ENCODE measurements at regions not wholly inside any gene's neighbourhood (a gene's known extent, or its start where the extent isn't known, plus 50 kb on each side); places are given as distances from the start of the nearest gene placed in this dataset.

DNA sequence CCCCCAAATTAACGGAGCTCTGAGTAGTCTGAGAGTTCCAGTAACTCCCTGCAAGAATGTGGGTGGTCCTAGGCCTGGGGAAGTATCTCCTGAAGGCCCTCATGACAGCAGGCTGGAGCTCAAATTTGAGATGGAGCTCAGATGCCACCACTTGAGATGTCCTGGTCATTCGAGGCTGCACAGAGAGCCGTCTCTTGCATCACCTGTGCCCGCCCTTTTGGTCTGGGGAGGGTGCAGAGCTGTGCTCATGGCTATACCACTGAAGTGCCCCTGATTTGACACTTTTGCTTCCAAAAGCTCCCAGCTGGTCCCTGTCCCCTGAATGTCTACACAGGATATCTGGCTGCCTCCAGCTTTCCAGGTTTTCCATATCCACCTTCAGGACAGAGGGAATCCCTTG is 214.0 kb upstream of the B3GAT1 start:
- DNase-seq (ENCODE audit: low read depth in 2 of 2): no peak

DNA sequence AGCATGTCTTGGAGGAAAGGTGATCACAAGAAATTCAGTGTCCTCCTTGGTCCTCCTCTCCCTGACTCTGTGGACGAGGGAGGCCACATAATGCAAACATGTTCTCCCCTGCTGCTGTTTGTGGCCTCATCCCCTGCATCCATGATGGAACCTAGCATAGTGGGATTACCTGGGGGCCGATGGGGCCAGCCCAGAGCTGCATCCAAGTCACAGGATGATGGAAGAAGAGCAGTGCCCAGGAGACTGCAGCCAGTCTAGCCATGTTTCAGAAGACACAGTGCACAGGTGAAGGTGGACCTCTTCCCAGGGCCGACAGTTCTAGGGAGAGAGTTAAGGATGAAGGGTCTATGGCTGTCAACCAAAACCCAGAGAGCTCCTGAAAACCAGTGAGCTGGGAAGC is 213.6 kb upstream of the B3GAT1 start:
- DNase-seq (ENCODE audit: low read depth in 2 of 2): no peak

DNA sequence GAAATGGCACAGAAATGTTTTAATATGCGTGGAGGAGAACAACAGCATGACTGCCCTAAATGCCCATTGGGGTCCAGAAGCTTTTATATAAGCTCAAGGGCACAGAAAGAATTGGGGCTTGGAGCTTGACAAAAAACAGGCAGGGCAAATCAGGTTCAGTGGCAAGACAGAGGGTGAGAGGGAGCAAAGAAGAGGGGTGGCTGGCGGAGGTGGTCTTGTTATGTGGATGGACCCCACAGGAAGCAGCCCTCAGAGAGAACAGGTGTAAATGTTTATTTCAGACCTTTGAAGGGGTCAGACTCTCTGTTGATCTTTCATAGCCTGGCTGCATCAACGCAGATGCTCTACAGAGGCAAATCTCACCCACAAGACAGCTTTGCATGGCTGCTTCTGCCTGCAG is 213.1 kb upstream of the B3GAT1 start:
- no peak for DNase-seq (ENCODE audit: low read depth in 2 of 2)

DNA sequence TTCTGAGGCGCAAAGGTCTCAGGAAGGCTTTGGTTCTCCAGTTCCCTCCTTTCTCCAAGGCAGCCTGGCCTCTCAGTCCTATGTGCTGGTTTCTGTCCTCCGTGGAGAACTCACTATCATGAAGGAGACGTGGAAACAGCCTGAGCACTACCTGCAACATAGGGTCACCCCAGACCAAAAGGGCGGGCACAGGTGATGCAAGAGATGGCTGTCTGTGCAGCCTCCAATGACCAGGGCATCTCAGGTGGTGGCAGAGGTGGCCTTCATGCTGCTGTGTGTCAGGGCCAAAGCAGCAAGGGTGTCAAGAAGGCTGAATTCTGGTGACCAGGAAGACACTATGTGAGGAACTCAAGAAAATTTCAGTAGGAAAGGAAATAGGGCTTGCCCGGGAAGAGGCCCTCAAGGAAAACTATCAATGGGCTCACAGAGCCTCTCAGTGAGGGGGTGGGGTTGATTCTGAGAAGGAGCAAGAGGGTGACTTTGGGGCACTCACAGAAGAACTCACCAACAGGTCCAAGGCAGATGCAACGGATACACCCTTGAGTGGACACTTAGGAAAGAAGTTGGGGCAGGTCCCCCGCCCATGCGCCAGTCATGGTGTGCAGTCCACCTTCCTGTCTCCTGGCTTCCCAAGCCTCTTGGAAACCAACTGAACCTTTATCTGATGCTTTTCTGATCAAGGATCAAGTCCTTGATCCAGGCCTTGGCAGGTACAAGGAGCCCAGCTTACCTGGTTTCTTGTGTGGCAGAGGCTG is 212.3 kb upstream of the B3GAT1 start:
- no peak for DNase-seq (ENCODE audit: low read depth in 2 of 2)

DNA sequence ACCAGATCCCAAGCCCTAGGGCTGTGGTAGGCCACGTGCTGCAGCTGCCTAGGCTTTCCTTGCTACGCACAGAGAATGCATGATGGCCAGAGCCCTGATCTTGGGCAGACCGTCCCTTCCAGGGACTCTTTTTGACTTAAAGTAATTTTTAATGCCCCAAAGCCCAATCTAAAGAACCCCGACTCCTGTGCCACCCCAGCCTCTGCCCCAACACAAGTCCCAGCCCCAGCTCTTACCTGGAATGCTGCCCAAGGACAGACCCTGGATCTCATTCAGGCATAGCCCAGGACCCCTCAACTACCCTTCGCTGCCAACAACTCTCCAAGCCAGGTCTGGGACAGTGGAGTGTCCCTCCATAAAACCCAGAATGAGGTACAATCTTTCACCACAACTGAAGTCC is 211.7 kb upstream of the B3GAT1 start:
- DNase-seq (ENCODE audit: low read depth in 2 of 2): no peak

DNA sequence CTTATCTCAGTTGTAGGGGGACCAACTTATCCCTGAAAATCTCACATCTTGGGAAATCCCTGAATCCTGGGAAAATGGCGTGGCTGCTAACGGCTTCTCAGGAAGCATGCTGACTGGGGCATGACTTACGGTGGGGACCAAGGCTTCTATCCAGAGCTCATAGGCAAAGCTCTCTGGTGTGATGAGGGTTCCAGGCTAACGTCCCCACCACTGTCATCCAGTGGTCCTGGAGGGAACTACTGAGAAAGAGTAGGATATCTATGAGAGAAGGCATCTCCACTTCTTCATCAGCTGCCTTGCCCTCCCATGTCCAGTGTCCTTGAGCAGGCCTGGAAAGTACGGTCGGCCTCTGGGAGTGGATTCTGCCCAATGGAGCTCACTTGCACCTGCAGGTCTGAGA is 210.4 kb upstream of the B3GAT1 start:
- DNase-seq (ENCODE audit: low read depth in 2 of 2): no peak

DNA sequence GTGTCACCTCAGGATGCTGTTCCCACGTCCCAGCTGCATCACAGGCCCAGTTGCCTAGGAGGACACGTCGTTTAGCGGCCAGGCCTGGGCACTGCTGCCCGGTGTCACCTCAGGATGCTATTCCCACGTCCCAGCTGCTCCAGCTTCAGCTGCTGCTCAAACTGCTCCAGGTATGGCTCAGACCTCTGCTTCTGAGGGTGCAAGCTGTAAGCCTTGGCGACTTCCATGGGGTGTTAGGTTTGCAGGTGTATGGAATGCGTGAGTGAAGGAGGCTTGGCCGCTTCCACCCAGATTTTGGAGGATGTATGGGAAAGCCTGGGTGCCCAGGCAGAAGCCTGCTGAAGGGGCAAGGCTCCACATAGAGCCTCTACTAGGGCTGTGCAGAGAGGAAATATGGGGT is 205.3 kb upstream of the B3GAT1 start:
- no peak for DNase-seq (ENCODE audit: low read depth in 2 of 2)

DNA sequence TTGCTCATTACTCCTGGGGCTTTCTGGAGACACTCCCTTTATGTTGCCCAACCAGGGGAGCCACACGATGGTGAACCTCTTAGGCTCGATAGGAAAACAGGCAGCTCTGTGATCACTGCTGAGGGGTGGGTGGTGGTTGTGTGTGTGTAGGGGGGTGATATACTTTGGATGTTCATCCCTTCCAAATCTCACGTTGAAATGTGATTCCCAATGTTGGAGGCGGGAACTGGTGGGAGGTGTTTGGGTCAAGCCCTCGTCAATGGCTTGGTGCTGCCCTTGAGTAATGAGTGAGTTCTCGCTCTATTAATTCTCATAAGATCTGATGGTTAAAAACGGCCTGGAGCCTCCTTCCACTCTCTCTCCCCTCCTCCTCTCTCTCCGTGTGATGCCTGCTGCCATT is 204.0 kb upstream of the B3GAT1 start:
- DNase-seq (ENCODE audit: low read depth in 2 of 2): no peak

DNA sequence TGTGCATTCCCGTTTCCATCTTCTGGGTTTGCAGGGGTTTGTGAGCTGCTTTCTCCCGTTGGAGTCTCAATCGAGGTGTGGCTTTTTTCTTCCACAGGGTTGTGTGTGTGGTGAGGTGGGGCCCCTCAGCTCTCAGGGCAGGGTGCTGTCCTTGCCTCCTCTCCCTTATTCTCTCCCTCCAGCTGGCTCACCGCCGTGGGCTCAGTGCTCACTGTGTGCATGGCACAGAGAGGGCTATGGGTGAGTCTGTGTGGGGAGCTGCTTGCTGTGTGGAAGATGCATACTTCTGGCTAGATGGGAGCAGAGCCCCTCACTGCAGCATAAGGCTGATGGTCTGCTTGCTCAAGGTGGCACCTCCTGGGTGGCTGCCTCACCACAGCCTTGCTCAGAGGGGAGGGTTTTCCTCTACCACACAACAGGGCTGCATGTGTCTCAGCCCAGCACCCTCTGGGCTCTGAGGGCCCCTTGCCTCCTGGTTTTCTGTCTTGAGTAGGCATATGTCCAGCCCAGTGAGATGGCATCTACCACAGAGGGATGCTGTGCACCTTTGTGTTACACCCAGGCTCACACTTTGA is 203.1 kb upstream of the B3GAT1 start:
- DNase-seq (ENCODE audit: low read depth in 2 of 2): no peak

DNA sequence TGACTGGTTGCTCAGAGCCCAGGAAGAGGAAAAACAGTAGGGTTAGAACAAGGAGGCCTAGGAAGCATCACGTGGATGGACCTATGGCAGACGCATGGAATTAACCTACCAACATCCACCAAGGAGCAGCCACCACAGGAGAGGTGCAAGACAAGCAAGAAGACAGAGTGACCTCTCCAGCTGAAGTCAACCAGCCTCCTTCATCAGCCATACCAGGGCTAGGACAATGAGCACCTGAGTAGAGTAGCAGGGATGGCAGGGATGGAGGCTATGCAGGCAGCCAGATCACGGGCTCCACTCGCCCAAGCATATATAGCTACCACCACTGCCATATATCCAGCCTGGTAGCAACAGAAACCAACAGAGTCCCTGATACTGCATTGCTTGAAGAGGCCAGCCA is 202.1 kb upstream of the B3GAT1 start:
- DNase-seq (ENCODE audit: low read depth in 2 of 2): no peak

DNA sequence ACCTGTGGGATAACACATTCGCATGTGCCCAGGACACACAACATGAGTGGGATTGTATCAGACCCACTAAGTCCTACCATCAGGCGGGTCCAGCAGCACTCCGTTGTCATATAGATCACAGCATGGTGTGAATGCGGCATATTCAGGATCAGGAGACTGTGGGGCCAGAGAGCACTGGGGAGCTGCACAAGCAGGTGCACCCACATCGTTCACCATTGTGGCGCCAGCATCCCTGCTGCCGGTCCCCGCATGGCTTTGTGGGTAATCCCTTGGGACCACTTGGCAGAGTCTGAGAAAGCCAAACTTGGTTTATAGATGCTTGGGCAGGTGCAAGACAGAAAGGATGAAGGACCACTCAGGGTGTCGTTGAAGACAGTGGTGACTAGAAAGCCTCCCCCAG is 201.6 kb upstream of the B3GAT1 start:
- no peak for DNase-seq (ENCODE audit: low read depth in 2 of 2)

DNA sequence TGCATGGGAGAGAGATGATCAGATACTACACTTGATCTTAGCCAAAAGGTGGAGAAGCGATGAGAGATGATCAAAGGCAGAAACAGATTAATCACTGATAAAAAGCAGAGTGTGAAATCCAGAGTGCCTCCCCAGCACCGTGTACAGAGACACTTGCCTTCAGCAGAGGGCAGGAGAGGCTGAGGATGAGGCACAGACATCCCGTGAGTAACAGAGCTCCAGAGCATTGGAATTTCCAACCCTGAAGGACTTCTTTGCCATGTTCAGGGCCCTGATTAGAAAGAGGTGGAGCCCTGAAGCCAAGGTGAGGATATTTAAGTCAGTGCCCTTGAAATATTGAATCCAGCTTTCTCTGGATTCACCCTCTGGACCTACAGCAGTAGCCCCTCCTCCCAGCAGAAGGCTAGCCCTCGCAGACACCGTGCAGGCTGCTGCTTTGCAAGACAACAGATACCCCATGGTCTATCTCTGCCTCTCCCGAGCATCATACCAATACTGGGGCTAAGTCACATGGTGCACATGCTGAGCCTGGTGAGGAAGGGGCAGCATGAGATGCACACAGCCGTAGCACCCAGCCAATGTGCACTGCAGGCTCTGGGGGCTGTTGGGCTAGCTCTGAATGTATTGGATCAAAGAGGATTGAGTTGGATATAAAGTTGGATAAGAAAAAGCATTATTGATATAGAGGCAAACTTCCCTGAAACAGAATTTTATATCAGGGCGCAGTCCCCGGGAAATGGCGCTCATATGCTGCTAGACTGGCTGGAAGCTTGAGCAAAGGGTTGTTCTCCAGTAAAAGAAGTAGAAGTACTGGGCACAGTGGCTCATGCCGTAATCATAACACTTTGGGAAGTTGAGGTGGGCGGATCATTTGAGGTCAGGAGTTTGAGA is 200.3 kb upstream of the B3GAT1 start:
- no peak for DNase-seq (ENCODE audit: low read depth in 2 of 2)

DNA sequence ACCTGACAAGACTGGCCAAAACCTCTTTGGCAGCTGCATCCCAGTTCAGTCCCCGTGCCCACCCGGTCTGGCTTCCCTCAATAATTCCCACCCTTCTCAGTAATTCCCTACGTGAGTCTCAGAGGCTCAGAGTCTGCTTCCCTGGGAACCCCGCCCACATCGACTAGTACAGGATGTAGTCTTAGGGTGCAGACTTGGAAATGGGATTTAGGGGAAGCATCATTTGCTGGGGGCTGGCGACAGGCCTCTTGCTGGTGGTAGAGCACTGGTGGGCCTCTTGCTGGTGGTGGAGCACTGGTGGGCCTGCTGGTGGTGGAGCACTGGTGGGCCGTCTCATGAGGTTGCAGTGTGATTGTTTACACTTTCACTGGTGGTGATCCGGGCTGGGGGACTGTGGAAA is 199.5 kb upstream of the B3GAT1 start:
- DNase-seq (ENCODE audit: low read depth in 2 of 2): no peak

DNA sequence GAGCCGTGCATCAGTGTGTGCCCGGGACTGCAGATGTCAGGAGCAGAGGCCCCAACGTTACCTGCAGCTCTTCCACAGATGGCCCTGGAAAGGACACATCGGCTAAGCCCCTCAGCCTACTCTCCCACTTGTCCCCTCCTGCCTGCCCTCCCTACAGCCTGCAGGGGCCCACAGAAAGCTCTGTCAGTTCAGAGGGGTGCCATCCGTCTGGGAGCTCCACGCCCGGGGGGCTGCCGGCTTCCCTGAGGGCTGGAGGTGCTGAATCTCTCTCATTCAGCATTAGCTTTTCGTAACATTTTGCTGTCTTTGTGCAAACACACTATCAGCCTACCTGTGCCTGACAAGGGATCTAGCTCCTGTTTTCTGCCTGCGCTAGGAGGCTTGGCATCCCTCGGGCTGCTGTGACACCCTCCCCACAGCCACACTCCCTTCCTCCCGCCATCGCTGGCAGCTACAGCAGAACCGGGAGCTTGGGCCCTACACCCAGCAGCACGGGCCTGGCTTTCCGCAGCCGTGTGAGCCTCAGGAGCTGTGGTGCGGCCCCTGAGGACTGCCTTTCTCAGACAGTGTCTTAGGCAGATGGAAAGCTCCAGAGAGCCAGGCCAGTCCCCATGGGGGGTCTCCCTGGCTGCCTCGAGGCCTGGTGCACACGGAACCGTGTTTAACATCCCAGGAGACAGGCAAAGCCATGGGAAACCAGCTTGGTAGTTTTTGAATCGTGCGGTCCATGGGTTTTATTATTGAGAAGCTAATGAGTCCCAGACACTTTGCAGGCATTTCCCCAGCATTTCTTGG is 198.3 kb upstream of the B3GAT1 start:
- DNase-seq (ENCODE audit: low read depth in 2 of 2): no peak

DNA sequence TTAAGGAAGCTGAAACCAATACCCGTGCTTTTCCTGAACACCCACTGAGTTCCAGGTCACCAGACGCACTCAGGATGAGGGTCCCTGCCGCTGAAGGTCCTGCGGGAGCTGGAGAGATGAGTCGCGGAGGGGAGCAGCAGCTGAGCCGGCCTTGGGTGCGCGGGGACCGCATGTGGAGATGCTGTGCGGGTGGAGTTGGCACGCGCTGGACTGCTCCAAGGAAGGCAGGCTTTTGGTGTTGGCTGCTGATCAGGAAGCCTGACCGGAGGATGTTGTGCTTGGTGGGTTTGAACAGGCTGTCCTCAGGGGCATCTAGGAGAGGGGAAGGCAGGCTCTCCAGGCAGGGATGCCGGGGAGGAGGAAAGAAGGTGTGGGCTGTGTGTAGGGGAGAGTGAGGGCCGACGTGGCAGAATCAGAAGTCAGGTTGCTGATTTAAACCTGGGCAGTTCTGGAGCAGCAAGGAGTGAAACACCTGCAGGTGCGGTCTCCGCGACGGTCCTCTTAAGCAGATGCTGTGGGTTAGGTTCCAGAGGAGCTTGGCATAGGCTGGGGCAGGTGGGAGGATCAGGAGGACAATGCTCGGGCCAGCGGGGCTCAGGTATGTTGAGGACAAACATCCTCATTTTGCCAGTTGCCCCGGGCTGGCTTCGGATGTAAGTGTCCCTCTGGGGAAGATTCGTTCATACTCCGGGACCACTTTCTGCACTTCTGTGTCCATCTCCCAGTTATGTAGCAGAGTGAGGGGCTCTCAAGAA is 197.5 kb upstream of the B3GAT1 start:
- no peak for DNase-seq (ENCODE audit: low read depth in 2 of 2)

DNA sequence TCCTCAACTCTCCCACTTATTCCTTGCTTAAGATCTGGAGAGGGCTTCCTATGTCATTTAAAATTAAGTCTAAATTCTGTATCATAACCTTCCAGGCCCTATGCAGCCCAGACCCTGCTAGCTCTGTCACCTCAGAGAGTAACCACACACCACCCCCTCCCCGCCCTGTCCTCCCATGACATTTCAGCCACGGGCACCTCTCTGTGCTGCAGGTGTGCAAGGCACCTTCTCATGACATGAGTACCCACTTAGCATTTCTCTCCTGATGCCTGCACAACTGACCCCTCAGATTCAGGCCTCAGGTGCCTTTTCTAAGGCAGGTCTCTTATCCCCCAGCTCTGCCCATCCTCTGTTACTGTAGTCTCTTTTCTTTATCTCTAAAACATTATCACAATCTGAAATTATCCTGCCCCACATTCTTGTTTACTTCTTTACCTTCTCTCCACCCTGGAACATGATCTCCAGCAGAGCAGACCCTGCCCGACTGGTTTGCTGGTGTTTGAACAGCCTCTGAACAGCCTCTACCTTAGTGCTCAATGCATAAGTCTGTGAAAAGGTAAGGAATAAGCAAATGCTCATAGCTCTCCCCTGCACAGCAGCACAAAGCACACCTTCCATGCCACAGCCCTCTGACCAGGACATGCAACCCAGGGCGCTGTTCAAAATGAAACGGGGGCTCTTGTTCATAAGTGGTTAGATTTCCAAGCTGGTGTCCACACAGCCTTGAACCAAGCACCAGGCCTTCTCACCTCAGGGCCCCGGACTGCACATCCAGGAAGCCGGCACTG is 196.1 kb upstream of the B3GAT1 start:
- DNase-seq (ENCODE audit: low read depth in 2 of 2): no peak

DNA sequence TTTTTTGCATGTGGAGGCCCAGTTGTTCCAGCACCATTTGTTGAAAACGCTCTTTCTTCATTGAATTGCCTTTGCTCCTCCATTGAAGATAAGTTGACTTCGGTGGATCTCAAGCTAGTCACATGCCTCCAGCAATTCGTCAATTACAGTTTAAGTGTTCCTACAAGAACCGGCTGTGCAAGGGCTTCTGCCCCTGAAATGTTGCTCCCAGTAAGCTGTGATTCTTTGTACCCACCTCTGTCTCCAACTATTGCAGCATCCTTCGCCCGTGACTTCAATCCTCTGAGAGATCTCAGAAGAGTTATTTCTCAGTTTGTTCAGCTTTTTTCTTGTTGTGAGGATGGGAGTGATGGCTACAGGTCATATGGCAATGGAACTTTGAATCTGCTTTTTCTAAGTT is 194.2 kb upstream of the B3GAT1 start:
- DNase-seq (ENCODE audit: low read depth in 2 of 2): no peak

DNA sequence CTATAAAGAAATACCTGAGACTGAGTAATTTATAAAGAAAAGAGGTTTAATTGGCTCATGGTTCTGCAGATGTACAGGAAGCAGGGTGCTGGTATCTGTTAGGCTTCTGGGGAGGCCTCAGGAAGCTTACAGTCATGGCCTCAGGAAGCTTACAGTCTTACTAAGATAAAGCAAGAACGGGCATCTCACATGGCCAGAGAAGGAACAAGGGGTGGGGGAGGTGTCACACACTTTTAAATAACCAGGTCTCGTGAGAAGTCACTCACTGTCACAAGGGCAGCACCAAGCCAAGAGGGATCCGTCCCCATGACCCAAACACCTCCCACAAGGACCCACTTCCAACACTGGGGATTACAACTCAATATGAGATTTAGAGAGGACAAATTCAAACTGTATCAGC is 192.8 kb upstream of the B3GAT1 start:
- DNase-seq (ENCODE audit: low read depth in 2 of 2): no peak

DNA sequence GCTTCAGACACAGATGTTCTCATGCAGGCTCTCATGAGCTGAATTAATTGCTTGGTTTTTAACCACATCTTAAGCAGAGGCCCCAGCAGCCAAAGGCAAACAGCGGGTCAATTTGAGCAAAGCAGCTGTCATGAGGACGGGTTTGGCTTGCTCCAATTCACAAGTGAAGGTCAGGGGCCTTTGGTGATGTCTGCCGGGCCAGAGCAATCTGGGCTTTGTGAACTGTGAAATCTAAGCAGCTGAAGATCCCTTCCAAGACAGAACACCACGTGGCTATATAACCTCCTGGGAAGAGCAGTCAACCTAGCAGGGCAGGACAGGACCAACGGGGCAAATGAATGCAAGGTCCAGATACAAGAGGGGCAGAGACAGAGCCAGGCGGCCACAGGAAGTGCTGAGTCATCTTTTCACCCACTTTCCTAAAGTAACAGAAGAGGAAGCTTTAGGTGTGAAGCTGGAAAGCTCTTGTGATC is 187.3 kb upstream of the B3GAT1 start:
- no peak for DNase-seq (ENCODE audit: low read depth in 2 of 2)

DNA sequence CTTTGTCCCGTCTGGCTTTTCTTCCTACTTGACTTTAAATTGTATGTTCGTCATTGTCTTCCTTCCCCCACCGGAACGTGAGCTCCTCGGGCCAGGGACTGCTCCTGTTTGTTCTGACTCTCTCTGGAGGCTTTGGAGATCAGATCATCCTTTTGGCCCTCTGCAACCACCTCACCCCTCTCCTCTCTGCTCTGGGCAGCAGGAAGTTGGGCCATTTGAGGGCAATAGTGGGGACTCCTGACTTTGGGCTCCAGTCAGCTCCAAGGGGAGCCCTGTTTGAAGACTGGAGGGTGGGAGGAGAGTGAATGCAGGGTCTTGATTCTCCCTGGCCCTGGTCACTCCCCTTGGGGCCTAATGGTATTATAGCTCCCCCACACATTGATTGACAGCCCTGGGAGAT is 186.3 kb upstream of the B3GAT1 start:
- no peak for DNase-seq (ENCODE audit: low read depth in 2 of 2)

All from stimulated activated CD8-positive, alpha-beta memory T cell treated with anti-CD3 and anti-CD28 coated beads, Interleukin-2, amount 100 ng/mL, for 1 hour (primary cell).